Iris pigment epithelial cell (primary cell): ENCODE measurements at regions not wholly inside any gene's neighbourhood (a gene's known extent, or its start where the extent isn't known, plus 50 kb on each side); places are given as distances from the start of the nearest gene placed in this dataset.
A peak's percentile ranks its signal among the peaks of the same experiment; 100 is the strongest.

ENCODE experiments used
- DNase-seq: peaks from one replicate; pipeline ENCODE4 v3.0.0-alpha.2; 2011; ENCODE audit warnings: low read depth

GRCh38 chr6:127641905-127642304 lies 64.9 kb downstream of the C6orf58 start:
- DNase-seq = peak; percentile 39
